Kidney glomerular epithelial cell (primary cell): ENCODE measurements at regions not wholly inside any gene's neighbourhood (a gene's known extent, or its start where the extent isn't known, plus 50 kb on each side); places are given as distances from the start of the nearest gene placed in this dataset.

Experiments
- DNase-seq: peaks from one replicate; lab custom pipeline; 2025; lab: John Stamatoyannopoulos, UW

DNA sequence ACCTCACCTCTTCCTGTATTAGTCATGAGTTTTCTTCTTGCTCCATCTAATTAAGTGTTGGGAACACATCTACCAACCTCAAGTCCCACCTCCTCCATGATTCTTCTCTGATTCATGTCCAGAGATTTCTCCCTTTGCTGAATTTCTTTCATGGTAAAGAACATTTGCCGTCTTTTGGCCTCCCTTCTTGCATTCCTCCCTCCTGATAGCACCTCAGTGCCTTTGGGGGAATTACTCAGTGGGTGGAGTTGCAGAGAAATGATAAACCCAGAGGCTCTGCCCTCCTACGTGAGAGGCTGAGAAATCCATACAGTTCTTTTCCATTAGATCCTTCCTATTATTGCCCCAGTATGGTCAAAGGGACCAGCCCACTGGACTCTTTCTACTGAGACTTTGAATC lies 651.9 kb downstream of the SLC4A3 start:
- DNase-seq: peak; percentile 66

GRCh38 chr2:220279840-220280239 lies 652.4 kb downstream of the SLC4A3 start:
- no peak for DNase-seq

DNA sequence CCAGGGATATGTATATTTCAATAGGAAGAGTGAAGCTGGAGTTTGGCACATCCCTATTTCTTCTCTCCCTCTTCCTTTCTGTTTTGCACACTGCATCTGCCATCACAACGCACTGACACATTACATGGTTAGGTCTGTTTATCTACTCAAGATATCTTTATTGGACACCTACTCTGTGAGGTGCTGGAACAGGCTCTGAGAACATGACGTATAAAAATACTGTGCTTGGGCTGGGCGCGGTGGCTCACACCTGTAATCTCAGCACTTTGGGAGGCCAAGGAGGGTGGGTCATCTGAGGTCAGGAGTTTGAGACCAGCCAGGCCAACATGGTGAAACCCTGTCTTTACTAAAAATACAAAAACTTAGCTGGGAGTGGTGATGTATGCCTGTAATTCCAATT lies 653.3 kb downstream of the SLC4A3 start:
- no peak for DNase-seq

DNA sequence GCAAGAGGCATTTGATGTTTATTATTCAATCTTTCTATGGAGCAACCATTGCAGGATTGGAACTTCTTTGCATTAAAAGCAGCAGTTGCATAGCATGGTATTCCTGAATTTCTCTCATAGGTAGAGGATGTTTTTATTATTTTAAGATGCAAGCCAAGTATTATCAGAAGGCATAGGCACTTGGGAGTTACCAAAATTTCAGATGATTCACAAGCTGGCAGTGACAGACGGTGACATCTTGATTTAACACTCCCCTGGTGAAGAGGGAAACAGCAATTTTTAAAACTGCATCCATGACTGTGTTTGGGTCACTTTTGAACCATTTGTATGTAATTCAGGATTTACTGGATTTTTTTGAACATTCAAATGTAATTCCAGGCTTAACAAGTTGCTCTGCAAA lies 654.3 kb downstream of the SLC4A3 start:
- no peak for DNase-seq

- DNase-seq: no peak
Observed at GRCh38 chr2:220282236-220282635, 654.8 kb downstream of the SLC4A3 start.

DNA sequence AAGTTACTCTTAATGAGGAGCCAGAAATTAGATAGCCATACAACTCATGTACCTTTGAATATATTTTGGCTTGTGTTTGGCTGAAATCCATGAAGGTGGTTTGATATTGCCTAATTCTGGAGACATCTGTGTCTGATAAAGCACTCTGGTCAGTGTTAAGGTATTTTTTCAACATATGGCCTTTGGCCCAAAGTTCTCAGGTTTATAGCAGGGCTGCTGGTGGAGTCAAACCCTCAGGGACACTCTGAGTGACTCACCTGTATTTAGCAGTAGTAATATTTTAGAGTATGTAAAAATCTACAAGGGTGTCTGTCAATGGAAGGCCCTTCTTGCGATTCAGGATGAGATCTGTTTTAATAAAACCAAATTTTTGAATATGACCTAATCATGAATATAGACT lies 666.5 kb downstream of the SLC4A3 start:
- no peak for DNase-seq

DNA sequence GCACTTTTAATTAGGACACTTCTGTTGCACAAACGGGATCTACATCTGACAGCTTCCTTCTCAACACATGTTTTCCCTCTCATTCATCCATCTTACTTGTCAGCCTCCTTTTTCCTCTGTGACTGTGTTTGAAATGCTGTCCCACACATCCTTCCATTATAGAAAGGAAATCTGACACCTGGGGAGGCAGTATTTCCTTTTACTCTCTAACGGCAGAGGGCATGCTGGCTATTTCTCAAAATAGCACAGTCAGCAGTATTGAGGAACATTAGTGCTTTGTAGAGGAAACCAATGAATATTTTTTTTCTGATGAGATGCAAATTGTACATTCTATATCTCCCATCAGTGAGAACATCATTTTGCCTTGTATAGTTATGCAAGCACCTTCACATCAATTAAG lies 668.7 kb downstream of the SLC4A3 start:
- no peak for DNase-seq

DNA sequence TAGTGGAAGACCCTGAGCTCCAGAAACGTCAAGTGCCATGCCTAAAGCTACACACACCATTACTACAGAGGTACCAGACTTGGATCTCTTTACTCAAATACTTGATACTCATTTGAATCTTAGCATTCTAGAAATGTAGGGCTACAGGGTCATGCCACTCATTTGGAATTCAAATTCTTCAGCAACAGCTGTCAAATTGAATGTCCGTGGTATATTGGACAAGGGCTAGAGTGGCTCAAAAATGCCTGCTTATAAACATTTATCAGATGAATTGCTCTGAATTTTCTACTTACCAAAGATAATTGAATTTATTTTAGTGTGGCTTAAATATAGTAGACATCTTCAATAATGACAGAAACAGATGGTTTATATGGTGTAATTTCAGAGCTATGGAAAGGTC lies 669.7 kb downstream of the SLC4A3 start:
- no peak for DNase-seq

DNA sequence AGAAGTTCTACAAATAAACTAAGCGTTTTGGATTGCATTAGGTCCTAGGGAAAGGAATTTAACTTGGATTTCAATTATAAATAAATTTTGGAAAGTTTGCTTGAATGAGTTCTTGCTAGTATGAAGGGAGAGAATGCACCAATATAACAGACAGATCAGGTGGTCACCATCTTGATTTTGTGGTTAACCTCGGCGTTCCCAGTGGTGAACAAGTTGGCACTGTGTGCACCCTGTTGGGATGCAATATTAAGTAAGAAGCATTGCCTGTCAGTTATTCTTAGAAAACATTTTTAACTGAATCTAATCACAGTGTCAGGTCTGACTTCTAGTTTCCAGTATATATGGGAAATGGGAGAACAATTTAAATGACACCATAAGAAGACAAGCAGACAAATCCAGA lies 673.4 kb downstream of the SLC4A3 start:
- DNase-seq: no peak

GRCh38 chr2:220302756-220303155 lies 675.3 kb downstream of the SLC4A3 start:
- no peak for DNase-seq

- no peak for DNase-seq
Observed at GRCh38 chr2:220309215-220309614, 681.8 kb downstream of the SLC4A3 start.

GRCh38 chr2:220310451-220310861 lies 683.0 kb downstream of the SLC4A3 start:
- no peak for DNase-seq

- no peak for DNase-seq
Observed at GRCh38 chr2:220315098-220315823, 687.8 kb downstream of the SLC4A3 start.

GRCh38 chr2:220318037-220318436 lies 690.6 kb downstream of the SLC4A3 start:
- DNase-seq: no peak

- DNase-seq: no peak
Observed at GRCh38 chr2:220318508-220318907, 691.1 kb downstream of the SLC4A3 start.

DNA sequence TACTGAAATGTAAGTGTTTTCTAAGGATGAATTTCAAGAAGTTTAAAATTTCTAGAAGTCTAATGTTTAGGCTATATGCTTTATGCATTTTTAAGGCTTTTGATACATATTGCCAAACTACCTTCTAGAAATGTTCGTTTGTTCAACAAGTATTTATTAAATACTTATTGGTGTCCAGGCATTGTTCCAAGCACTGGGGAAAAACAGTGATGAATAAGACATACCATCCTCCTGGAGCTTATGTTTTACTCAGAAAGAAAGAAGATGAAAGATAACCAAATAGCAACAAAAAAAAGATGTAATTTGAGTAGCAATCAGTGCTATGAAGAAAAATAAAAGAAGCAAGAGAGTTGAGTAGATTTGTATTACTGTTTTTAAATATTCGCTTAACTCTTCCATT lies 692.9 kb downstream of the SLC4A3 start:
- DNase-seq: no peak

DNA sequence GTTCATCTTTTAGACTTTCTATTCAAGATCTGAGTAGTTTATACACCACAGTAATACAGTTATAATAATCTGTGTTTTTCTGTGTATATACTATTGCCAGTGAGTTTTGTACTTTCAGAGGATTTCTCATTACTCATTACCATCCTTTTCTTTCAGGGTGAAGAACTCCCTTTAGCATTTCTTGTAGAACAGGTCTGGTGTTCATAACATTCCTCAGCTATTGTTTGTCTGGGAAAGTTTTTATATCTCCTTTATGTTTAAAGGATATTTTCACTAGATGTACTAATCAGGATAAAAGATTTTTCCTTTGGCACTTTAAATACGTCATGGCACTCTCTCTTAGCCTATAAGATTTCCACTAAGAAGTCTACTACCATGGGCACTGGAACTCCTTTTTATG lies 705.5 kb downstream of the SLC4A3 start:
- DNase-seq: no peak

DNA sequence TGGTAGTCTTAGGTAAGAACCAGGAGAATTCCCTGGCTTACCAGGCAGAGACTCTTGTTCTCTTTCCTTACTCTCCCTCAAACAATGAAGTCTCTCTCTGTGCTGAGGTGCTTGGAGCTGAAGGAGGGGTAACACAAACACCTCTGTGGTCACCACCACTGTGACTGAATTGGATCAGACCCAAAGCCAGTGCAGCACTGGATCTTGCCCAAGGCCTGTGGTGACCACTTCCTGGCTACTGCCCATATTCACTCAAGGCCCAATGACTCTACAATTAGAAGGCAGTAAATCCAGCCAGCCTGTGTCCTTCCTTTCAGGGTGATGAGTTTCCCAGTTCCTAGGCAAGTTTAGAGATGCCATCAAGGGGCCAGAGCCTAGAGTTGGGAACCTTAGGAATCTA lies 706.8 kb downstream of the SLC4A3 start:
- no peak for DNase-seq

DNA sequence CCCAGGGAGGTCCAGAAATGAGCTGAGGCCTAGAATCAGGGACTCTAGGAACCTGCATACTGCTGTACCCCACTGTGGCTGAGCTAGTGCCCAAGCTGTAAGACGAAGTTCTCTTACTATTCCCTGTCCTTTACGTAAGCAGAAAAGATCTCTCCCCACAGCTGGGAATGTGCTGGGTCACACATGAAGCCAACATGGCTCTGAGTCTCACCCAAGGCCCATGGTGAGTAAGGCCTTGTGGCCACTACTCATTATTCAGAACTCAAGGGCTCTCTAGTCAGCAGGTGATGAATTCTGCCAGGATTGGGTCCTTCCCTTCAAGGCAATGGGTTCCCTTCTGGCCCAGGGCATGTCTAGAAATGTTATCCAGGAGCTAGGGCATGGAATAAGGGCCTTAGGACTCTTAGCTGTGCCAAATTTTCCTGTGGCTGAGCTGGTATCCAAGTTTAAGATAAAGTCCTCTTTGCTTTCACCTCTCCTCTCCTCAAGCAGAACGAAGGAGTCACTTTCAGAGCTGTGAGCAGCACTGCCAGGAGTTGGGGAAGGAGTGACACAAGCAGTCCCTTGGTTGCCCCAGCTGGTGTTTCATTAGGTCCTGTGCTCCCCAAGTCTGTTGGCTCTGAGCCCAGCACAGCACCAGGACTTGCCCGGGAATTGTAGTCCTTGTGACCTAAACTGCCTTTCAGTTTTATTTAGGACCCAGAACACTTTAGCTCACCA lies 707.6 kb downstream of the SLC4A3 start:
- no peak for DNase-seq

GRCh38 chr2:220335591-220335915 lies 708.1 kb downstream of the SLC4A3 start:
- no peak for DNase-seq

DNA sequence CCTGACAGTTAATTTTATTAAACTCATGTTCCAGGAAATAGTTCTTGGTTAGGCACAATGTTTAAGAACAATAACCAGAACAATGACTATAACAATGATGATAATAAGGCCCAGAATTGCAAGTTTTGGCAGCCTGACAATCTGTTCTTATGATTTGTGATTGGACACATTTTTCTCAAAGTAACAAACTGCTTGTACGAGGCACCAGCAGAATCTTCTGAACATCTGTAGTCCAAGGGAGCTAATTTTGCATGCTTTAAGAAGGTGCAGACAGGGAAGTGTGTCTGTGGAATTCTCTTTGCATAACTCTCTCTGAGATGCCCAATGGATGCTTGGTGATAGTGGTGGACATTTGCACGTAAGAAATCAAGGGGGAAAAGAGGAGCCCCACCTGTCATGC lies 709.3 kb downstream of the SLC4A3 start:
- DNase-seq: no peak

DNA sequence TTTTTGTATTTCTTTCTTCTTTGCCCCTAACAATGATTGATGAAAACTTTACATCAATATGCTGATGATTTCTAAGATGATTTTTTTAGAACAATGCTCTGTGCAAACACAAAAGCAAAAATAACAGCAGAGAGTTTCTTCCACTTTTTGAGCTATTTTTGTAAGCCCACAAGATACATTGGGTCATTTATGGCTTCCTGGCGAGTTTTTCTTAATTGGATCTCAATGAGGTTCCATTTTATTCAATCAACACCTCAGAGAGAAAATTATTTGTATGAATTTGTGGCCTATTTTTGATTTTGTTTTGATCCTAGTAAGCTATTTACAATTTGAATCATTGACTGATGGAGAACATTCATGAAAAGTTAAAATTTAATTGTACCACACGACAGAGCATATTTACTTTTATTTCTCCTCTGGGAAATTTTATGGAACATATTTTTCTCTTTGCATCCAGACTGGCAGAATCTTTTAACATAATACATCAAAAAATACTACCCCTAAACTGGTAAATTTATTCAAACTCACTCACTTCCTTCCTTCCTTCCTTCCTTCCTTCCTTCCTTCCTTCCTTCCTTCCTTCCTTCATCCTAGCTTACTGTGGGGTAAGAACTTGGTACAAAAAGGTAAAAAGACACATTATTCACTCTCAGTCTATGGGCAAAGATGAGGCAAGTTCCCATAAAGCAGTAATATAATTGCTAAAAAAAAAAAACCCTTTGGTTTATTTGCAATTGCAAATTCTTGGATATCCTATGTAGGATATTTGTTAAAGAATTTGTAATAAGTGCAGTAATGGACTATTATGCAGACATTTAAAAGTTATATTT lies 710.4 kb downstream of the SLC4A3 start:
- DNase-seq: no peak

DNA sequence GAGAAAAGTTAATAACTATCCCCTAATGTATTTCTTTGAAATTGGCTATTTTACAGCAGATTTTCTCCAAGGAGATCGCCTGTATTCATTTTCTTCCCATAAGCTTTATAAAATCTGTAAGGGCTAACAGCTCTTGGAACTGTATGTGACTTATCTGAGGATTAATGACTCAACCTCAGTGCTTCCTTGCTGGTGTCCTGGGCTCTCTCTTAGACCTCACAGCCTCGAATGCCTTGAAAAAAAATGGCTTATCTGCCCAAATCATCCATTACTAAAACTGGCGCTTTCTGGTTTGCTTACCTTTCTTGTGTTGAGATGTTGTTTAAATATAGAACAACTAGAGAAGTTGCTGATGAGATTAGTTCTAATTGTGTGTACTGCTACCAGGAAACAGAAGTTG lies 713.6 kb downstream of the SLC4A3 start:
- DNase-seq: no peak
